ENCODE measurements at regions not wholly inside any gene's neighbourhood (a gene's known extent, or its start where the extent isn't known, plus 50 kb on each side); places are given as distances from the start of the nearest gene placed in this dataset.

DNA sequence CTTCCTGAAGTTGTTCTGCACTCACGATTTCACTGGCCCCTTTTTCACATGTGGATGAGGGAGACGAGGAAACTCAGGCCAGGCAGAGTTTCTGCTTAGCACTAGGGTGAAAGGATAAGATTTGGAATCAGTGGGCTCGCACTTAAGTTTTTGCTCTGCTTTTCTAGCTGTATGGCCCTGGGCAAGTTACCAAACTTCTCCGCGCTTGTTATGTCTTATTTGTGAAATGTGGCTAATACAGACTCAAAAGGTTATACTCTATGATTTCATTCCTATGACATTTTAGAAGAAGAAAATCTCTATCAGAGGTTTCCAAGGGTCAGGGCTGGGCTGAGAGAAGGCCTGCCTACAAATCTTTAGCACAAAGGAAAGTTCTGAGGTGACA lies 191.9 kb upstream of the LRIG1 start:
- no peak for DNase-seq

- no peak for DNase-seq
Observed at GRCh38 chr3:66693461-66694031, 192.7 kb upstream of the LRIG1 start.

DNA sequence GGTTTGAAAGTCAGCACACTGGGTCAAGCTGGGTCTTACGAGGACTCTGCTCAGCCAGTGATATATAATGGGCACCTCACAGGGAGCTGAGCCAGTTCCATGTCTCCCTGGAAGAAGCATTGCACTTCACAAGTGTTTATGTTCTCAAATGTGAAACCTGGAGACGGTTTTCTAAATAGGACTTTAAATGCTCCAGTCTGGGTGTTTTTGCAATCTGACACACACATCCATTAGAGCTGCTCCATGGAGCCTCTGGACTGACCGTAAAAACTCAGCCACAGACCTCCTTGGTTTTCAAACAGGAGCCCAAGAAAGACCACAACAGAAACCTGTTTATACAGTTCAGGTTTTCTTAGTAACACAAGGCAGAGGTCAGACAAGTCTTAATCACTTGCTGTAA lies 201.3 kb upstream of the LRIG1 start:
- no peak for DNase-seq

DNA sequence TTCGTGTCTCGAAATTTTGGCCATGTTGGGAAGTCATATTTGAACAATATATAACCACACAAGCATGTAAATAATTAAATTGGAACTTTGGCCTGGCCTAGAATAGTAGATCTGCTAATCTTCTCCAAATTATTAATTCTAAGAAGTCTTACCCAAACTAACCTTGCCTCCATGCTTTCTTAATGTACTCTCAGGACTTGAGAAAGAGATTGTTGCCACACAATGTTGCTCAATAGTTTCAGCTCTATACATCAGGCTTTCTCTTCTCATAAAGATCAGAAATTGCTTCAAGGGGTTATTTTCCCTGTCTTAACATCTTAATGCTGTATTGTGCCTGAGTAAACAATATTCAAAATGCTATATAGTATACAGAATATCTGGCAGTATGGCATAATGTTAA lies 202.7 kb upstream of the LRIG1 start:
- no peak for DNase-seq

DNA sequence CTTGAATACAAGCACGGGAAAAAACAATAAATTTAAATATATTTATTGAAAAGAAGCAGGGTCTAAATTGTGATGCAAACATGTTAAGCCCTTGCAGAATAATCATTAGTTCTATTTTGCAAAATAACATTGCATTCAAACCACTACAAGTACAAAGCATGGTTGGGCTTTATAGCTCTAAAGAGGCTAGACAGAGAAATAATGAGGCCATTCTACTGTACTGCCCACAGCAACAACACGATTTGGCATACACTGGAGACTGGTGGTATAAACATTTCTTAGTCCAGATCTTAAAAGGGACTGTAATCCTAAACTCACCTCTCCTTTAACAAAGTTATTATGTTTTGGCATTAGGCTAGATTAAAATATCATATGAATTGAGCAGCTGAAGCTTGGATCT lies 204.3 kb upstream of the LRIG1 start:
- DNase-seq: no peak

DNA sequence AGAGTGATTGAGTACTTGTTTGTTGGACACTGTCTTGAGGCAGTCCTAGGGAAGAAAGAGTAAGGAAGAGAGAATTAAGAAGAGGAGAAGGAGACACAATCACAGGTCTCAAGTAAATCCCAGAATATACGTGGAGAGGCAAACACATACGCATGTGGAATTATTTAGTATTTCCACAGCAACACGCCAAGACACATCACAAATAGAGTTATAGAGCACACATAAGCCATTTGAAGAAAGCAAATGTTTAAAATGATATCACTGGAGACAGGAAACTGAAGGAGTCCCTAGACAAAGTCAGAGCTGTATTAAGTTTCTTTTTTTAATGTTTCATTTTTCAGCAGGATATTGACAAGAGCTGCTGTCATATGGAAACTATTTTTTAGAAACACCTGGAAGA lies 206.1 kb upstream of the LRIG1 start:
- DNase-seq: no peak

DNA sequence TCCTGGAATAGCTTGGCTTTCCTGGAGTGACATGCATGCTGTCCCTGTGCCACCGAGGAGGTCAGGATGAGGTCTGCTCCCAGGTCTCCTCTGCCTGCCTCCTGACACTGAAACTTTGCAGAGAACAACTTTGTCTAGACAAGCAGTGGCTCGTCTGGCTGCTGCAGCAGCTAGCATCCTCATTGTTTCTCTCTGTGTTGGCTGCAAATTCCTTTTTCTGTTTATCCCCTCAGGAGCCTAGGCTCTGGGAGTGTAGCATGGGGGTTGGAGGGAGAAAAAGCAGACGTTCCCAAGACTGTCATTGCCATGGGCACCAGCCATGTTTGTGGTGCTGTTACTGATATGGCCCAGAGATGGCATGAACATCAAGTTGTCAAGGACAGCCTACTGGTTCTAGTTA lies 208.7 kb upstream of the LRIG1 start:
- DNase-seq: no peak

DNA sequence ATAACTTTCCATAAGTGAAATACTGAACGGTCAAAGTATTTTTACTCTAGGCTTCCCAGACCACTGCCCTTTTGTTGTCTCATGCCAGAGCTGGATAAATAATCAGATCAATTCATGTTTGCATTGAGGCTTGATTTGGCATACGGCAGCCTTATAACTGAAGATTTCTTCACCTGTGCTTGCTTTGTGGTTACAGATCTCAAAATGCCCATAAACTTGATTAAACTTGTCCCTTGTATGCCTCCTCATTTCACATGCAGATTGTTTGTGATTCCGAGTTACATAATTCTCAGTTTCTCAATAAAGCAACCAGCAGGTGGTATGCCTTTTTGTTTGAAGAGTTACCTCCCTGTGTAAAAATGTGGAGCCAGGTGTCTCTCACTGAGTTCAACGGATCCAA lies 211.4 kb upstream of the LRIG1 start:
- no peak for DNase-seq

- DNase-seq: no peak
Observed at GRCh38 chr3:66713921-66714320, 213.1 kb upstream of the LRIG1 start.

DNA sequence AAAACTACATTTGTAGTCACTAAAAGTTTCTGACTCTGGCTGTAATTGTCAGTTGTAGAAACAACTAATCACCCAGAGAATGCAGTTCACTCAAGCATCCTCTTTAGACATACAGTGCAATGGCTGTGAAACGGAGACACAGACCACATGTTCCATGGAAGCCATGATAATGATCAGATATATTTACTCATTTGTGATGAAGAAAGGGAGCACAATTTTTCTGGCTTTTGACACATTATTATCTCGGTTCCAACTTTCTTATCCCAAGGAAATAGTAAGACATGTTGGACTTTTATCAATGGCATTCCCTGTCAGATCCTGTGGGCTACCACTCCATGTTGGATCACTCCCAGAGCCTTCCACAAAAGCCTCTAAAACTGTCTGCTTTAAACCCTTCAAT lies 215.0 kb upstream of the LRIG1 start:
- DNase-seq: no peak

DNA sequence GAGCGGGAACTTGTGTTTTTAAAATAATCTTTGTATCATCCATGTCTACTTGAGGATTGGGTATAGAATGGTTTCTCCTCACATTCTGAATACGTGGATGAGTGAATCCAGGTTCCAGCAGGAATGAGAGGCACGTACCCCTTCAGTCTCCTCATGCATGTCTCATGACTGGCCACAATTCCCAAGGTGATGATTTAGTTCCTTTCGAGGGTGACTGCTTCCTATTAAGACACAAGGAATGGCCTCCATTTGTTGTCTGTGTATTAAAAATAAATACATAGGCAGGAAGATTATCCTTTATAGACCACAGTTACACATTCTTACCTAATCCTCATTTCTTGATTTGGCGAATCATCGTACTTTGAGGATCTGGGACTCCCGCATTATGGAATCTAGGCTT lies 217.0 kb upstream of the LRIG1 start:
- DNase-seq: no peak

GRCh38 chr3:66719796-66720356 lies 219.1 kb upstream of the LRIG1 start:
- no peak for DNase-seq

GRCh38 chr3:66720508-66720907 lies 219.7 kb upstream of the LRIG1 start:
- no peak for DNase-seq

DNA sequence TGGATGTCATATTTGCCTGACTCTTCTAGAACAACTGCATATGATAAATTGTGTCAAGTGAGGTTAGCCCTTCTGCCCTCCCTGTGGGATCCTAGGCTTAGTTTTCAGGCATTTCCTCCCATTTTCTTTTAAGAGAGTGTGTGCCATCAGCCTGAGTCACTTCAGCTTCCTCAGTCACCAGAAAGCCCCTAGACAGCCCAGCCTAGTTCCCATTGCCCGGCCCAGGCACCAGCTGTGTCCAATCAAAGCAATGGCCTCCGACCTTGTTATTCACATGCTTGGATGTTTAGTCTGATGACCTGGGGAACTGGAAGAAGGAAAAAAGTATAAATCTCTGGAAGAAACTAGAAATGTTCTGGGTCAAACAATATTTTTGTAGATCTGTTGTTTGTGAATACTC lies 221.9 kb upstream of the LRIG1 start:
- no peak for DNase-seq

GRCh38 chr3:66723231-66723630 lies 222.4 kb upstream of the LRIG1 start:
- DNase-seq: no peak

- no peak for DNase-seq
Observed at GRCh38 chr3:66729687-66730393, 229.0 kb upstream of the LRIG1 start.

DNA sequence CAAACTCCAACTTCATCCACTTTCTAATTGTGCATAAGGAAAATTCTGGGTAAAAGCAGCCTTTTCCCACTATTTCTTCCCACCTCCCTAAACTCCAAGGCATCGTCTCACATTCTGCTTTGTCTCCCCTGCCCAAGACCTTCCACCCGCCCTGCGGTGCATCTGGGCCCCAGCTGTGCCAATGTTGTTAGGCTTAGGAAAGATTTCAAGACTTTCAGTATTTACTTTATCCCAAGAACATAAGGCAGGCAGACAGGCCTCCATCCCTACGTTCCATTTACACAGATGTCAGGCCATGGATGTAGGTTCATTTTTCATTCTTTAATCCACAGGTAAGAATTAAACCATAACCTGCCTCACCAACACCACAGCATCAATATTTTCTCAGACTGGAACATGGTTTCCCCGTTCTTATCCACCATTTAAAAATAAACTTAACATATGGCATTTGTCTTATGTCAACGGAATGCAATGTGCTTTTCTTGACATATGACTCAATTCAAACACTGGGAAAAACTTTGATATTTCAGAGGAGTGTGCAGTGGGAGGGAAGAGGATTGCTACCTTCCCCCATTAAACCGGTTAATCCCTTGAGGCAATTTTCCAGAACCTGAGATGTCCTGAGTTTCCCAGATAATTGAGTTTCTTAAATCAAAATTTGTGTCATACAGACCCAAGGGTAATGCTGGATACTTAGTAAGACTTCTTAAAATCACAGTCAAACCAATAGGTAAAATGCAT lies 238.0 kb upstream of the LRIG1 start:
- DNase-seq: no peak

- DNase-seq: no peak
Observed at GRCh38 chr3:66740260-66740659, 239.4 kb upstream of the LRIG1 start.

DNA sequence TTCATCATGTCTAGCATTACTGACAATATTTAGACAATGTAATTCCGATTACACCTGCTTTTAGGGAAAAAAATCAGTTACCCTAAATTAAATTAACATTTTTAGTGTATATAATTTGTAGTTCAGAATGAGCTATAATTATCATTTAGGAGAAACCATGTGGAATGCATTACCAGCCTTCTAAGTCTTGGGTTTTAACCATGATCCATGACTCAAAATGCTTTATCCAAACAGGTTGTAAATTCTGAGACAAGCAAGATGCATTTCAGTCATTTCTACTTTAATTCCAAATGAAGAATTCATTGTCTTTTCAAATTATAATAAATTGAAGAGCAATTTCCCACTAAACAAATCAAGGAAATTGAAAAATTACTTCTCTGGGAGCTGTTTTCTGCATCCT lies 243.7 kb upstream of the LRIG1 start:
- DNase-seq: no peak

DNA sequence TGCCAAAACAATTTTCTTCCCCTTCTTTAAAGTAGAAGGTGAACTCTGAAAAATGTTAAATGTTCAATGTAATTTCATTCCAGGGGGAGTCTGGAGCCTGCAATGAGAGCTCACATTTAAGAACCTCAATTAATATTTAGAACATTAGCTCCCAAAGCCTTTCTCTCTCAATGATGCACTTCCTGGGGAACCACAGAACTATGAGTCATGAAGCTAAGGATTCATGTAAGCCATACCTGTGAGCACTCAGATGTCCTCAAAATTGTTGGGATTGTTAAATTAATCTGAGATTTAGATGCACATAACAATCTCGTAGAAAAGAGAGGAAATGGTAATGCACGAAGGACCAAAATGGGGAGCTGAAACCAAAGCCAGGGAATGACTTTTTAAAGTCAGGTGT lies 244.2 kb upstream of the LRIG1 start:
- DNase-seq: no peak

DNA sequence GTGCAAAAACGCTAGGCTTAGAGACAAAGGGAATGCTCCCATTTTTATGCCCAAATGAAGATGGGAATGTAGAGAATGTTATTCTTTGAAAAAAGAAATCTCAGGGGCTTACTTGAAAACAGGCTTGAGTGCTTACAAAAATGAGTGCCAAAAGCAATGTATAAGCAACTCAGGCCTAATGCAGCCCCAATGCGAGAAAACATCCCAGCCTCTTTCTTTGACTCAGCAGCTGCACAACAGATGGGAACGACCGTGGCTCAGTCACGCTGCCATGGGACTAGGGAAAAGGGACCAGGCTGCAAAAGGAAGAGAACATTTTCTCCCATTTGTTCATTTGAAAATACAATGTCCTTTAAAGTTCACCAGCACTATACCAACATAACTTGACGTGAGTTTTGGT lies 246.4 kb upstream of the LRIG1 start:
- no peak for DNase-seq

DNA sequence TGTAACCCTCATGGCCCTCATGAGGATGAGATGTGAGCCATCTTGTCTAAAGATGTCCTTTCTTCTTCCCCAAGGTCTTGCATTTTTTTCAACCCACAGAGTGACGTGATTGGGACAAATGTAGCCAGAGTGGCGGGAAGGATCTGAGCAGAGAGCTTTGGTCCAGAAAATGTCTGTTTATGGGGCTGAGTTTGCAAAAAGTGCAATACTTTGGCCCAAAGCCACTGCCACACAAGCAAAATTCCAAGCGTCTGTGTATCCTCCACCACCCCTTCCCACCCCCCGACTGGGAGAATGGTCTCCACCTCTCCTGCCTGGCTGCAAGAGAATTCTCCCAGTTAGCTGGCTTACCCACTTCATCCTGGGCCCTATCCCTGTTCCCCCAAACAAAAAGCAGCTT lies 246.9 kb upstream of the LRIG1 start:
- no peak for DNase-seq

DNA sequence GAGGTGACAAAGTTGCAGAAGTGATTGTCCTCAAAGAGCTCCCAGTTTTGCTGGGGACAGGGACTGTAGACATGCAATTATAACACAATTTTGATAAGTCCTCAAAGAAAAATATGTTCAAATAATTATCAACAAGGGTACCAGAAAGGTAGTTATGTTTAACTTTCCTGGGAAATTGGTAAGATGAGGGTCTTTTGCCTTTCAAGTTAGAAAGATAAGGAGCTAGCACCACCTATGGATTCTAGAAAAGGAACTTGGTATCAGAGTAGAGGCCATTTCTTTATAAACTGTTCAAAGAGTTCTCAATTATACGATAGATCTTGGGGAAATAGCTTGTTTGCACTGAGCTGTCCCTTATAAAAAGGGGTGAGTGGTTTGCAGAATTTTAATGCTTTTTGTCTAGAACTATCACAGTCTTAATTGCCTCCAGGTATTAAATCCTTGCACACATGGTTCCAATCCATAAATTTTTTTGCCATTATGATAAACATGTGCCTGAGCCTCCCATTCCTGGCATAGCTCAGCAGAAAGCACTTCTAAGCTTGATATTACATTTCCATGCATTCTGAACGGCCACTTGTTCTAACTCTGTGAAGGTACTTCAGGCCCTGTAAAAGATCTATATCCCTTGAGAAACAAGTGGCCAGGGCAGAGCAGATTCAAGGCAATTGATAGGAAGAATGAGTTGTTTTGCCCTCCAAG lies 247.5 kb upstream of the LRIG1 start:
- DNase-seq: no peak

DNA sequence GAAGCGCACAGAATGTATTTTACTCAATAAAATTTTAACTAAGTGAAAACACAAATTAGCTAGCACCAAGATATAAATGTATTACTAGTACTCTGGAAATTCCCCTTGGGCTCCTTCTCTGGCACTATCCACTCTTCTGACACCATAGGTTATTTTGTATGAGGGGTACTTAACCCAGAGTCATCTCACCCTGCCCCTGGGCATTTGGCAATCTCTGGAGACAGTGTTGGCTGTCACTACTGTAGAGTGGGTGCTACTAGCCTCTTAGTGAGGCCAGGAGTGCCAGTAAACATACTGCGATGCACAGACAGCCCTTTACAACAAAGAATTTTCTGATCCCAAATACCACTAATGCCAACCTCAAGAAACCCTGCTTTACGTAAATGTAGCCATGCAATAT lies 246.3 kb upstream of the KBTBD8 start:
- DNase-seq: no peak
